GM19239 (cell line): ENCODE measurements at regions not wholly inside any gene's neighbourhood (a gene's known extent, or its start where the extent isn't known, plus 50 kb on each side); places are given as distances from the start of the nearest gene placed in this dataset.
"Not testable (repeated sequence)": the region's sequence is repeated elsewhere in the genome, so short reads cannot be mapped to it uniquely, and the experiment has no call there.

ENCODE experiments used
- DNase-seq: peaks from one replicate; pipeline ENCODE4 v3.0.0; 2011; ENCODE audit warnings: low spot score; ENCODE audit not compliant: insufficient read length
- FAIRE-seq: peaks from 2 replicates; lab custom pipeline; 2011; peaks lifted over from hg19 to GRCh38; lab: Jason Lieb, UNC

GRCh38 chr11:42773729-42774128 is 538.1 kb upstream of the API5 start:
- no peak for DNase-seq
- no peak for FAIRE-seq

GRCh38 chr11:42774567-42774966 is 537.2 kb upstream of the API5 start:
- FAIRE-seq = no peak

GRCh38 chr11:42777776-42778175 is 534.0 kb upstream of the API5 start:
- FAIRE-seq (no peak), DNase-seq (no peak)

More at GRCh38 chr11:42774567-42774966, 537.2 kb upstream of the API5 start:
- DNase-seq = no peak

GRCh38 chr11:42778193-42778592 is 533.6 kb upstream of the API5 start:
- DNase-seq = no peak
- no peak for FAIRE-seq

GRCh38 chr11:42779555-42779954 is 532.2 kb upstream of the API5 start:
- FAIRE-seq (no peak), DNase-seq (no peak)

- no peak for FAIRE-seq
- no peak for DNase-seq
Observed at GRCh38 chr11:42786981-42787380, 524.8 kb upstream of the API5 start.

GRCh38 chr11:42795483-42795882 is 516.3 kb upstream of the API5 start:
- DNase-seq, FAIRE-seq: not testable (repeated sequence)

GRCh38 chr11:42800041-42800440 is 511.8 kb upstream of the API5 start:
- FAIRE-seq (no peak), DNase-seq (no peak)

GRCh38 chr11:42802201-42802899 is 509.4 kb upstream of the API5 start:
- DNase-seq (no peak), FAIRE-seq (no peak)

GRCh38 chr11:42806191-42806590 is 505.6 kb upstream of the API5 start:
- no peak for FAIRE-seq
- DNase-seq = no peak

GRCh38 chr11:42812361-42812760 is 499.4 kb upstream of the API5 start:
- DNase-seq = no peak
- no peak for FAIRE-seq

GRCh38 chr11:42812960-42813359 is 498.8 kb upstream of the API5 start:
- DNase-seq = no peak
- FAIRE-seq = no peak

GRCh38 chr11:42816471-42816870 is 495.3 kb upstream of the API5 start:
- DNase-seq (no peak), FAIRE-seq (no peak)

GRCh38 chr11:42819126-42819525 is 492.7 kb upstream of the API5 start:
- DNase-seq = no peak
- no peak for FAIRE-seq

- not testable (repeated sequence) for DNase-seq, FAIRE-seq
Observed at GRCh38 chr11:42822188-42822587, 489.6 kb upstream of the API5 start.

GRCh38 chr11:42823546-42823945 is 488.2 kb upstream of the API5 start:
- DNase-seq (no peak), FAIRE-seq (no peak)

- DNase-seq (no peak), FAIRE-seq (no peak)
Observed at GRCh38 chr11:42824067-42824466, 487.7 kb upstream of the API5 start.

GRCh38 chr11:42825598-42825997 is 486.2 kb upstream of the API5 start:
- DNase-seq = no peak
- no peak for FAIRE-seq

- FAIRE-seq = no peak
- no peak for DNase-seq
Observed at GRCh38 chr11:42827845-42828244, 484.0 kb upstream of the API5 start.

- no peak for FAIRE-seq
- DNase-seq = no peak
Observed at GRCh38 chr11:42837994-42838393, 473.8 kb upstream of the API5 start.

GRCh38 chr11:42840176-42840829 is 471.5 kb upstream of the API5 start:
- no peak for DNase-seq
- FAIRE-seq = no peak

- no peak for FAIRE-seq
- DNase-seq = no peak
Observed at GRCh38 chr11:42840860-42841259, 470.9 kb upstream of the API5 start.
